ENCODE measurements at regions not wholly inside any gene's neighbourhood (a gene's known extent, or its start where the extent isn't known, plus 50 kb on each side); places are given as distances from the start of the nearest gene placed in this dataset.

DNA sequence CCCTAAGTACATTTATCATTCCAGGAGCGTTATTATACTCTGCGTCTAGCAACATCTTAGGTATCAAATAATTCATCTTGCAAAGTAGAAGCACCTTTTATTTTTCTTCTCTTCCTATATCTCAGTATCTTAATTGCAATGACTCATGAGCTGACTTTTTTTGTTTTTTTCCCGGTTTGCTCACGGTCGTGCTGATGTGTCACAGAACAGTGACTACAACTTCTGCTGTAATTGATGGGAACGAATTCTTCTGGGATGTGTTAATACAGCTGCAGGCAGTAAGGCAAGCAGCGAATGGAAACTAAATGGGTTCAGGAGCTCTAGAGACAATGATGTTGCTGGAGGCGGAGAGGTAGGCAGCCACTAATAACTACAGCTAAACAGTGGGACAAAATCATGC is 89.8 kb upstream of the TMPRSS15 start:
- Histone ChIP-seq H2AFZ (ENCODE audit: low read length) (no peak overlapping the region), H2BK120ac (ENCODE audit: low read depth, low read length) (no peak overlapping the region), H3K4me3 (ENCODE audit: low read length in 2 of 2) (no peak overlapping the region), H3K9me3 (replicated peaks in 1 of 2; ENCODE audit: control insufficient read depth in 2 of 2, insufficient read depth in 1 of 2, low read depth in 1 of 2, low read length in 2 of 2) (no peaks in the 10 kb centered on the region), H3K9ac (ENCODE audit: low read depth, low read length, poor library complexity) (no peak overlapping the region), H3K23ac (ENCODE audit: low read depth, low read length, poor library complexity) (no peak overlapping the region), H3K79me1 (ENCODE audit: low read depth, low read length) (no peaks in the 10 kb centered on the region), H3K36me3 (replicated peaks in 1 of 2; ENCODE audit: control insufficient read depth in 2 of 2, insufficient read depth in 2 of 2, low read length in 2 of 2) (no peaks in the 10 kb centered on the region), H3K14ac (ENCODE audit: low read length) (no peak overlapping the region), H2AK5ac (ENCODE audit: low read depth, low read length) (no peak overlapping the region), H4K91ac (ENCODE audit: low read depth, low read length, poor library complexity) (no peak overlapping the region), H3K4me1 (ENCODE audit: control insufficient read depth in 2 of 2, insufficient read depth in 1 of 2, low read depth in 1 of 2, low read length in 2 of 2) (no peaks in the 10 kb centered on the region), H3K27me3 (ENCODE audit: control insufficient read depth in 3 of 3, insufficient read depth in 3 of 3, low read depth in 1 of 3, low read length in 3 of 3) (peaks cover 0 to 5% (median 0%) of the 10 kb centered on the region in 3 experiments), H2BK5ac (ENCODE audit: low read length) (no peak overlapping the region), H4K8ac (ENCODE audit: low read depth, low read length) (no peak overlapping the region), H3K18ac (ENCODE audit: low read length) (no peak overlapping the region), H3K27ac (replicated peaks; ENCODE audit: low read length) (no peak overlapping the region), H3K4me2 (ENCODE audit: insufficient read depth, low read length, poor library complexity, severe bottlenecking) (no peak overlapping the region), H2BK15ac (ENCODE audit: low read length) (no peak overlapping the region), H3K4ac (ENCODE audit: low read length) (no peak overlapping the region), H2BK12ac (ENCODE audit: low read length) (no peak overlapping the region)
- WGBS, 2 donors (ENCODE audit: extremely low coverage in 2 of 2, insufficient read length in 2 of 2, insufficient replicate concordance in 1 of 2), result no CpG with 5 or more reads among the region's 8 CpGs
- no peak for DNase-seq (ENCODE audit: low spot score)

DNA sequence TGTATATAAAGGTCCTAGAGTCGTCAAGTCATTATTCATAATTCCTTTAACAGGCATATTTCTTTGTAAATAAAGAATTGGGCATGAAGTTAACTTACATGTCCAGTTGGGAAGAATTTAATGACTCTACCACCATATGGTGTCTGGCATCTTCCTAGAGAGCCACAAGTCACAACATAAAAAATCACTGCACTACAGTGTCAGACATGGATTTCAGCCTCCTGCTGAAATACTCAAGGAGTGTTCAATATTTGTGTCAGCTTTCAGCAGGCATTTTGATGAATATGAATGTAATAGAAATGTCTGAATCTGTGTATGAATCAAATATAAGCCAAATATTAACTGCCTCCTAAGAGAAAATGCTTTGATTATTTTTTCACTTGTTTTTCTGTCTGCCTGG is 91.9 kb upstream of the TMPRSS15 start:
- no peak overlapping the region for H2AK5ac ChIP-seq (ENCODE audit: low read depth, low read length)
- H3K23ac ChIP-seq (ENCODE audit: low read depth, low read length, poor library complexity), result no peak overlapping the region
- no peak overlapping the region for H2AFZ ChIP-seq (ENCODE audit: low read length)
- H3K4ac ChIP-seq (ENCODE audit: low read length), result no peak overlapping the region
- no peak overlapping the region for H4K8ac ChIP-seq (ENCODE audit: low read depth, low read length)
- no peak overlapping the region for H4K91ac ChIP-seq (ENCODE audit: low read depth, low read length, poor library complexity)
- no peak overlapping the region for H2BK120ac ChIP-seq (ENCODE audit: low read depth, low read length)
- no peaks in the 10 kb centered on the region for H3K9me3 ChIP-seq (replicated peaks in 1 of 2; ENCODE audit: control insufficient read depth in 2 of 2, insufficient read depth in 1 of 2, low read depth in 1 of 2, low read length in 2 of 2)
- no peaks in the 10 kb centered on the region for H3K36me3 ChIP-seq (replicated peaks in 1 of 2; ENCODE audit: control insufficient read depth in 2 of 2, insufficient read depth in 2 of 2, low read length in 2 of 2)
- no peaks in the 10 kb centered on the region for H3K79me1 ChIP-seq (ENCODE audit: low read depth, low read length)
- no CpG with 5 or more reads among the region's 1 CpG for WGBS, 2 donors (ENCODE audit: extremely low coverage in 2 of 2, insufficient read length in 2 of 2, insufficient replicate concordance in 1 of 2)
- H2BK5ac ChIP-seq (ENCODE audit: low read length), result no peak overlapping the region
- DNase-seq (ENCODE audit: low spot score), result no peak
- H3K9ac ChIP-seq (ENCODE audit: low read depth, low read length, poor library complexity), result no peak overlapping the region
- no peak overlapping the region for H3K4me3 ChIP-seq (ENCODE audit: low read length in 2 of 2)
- H3K18ac ChIP-seq (ENCODE audit: low read length), result no peak overlapping the region
- H2BK12ac ChIP-seq (ENCODE audit: low read length), result no peak overlapping the region
- no peak overlapping the region for H3K27ac ChIP-seq (replicated peaks; ENCODE audit: low read length)
- no peaks in the 10 kb centered on the region for H3K4me1 ChIP-seq (ENCODE audit: control insufficient read depth in 2 of 2, insufficient read depth in 1 of 2, low read depth in 1 of 2, low read length in 2 of 2)
- no peak overlapping the region for H3K4me2 ChIP-seq (ENCODE audit: insufficient read depth, low read length, poor library complexity, severe bottlenecking)
- H2BK15ac ChIP-seq (ENCODE audit: low read length), result no peak overlapping the region
- no peaks in the 10 kb centered on the region for H3K27me3 ChIP-seq (ENCODE audit: control insufficient read depth in 3 of 3, insufficient read depth in 3 of 3, low read depth in 1 of 3, low read length in 3 of 3)
- H3K14ac ChIP-seq (ENCODE audit: low read length), result no peak overlapping the region

DNA sequence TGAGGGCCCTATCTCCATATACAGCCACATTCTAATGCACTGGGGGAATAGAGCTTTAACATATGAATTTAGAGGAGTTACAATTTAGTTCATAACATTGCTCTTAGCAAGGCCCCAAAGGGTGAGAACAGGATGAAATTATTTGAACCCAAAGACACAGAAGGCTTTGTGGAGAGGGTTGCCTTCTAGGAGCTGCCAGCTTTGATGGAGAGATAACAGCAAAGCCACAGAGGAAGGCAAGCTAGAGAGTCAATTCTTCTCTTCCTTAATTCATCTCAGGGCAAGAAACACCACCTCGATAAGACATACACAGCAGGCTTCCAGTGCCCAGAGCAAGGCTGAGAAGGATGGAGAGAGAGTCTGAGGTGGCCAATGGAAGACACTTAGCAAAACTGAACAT is 94.8 kb upstream of the TMPRSS15 start:
- H3K14ac ChIP-seq (ENCODE audit: low read length), result no peak overlapping the region

DNA sequence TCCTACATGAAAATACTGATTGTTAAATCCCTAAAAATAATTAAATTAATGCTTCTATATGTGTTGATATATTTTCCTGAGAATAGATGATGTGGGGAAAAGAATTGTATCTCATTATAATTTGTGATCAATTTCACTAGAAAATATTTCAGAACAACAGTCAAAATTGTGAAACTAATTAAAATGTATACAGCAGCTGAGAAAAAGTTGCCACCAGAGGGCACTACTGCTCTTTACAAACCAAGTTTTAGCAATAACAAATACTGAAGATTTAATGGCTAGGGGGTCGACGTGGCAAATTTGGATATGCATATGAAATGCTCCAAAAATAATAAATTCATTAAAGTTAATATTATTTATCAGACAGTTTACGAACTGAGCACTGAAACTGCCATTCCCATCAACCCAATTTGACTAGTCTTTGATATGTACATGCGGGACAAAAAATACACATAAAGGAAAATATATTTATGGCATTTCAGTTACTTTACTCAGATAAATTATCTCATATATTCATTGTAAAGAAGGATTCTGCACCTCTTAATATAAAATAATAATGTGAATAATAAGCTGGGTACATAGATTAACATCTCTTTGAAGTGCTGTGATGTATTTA is 96.3 kb upstream of the TMPRSS15 start:
- Histone ChIP-seq H3K27me3 (ENCODE audit: control insufficient read depth in 3 of 3, insufficient read depth in 3 of 3, low read depth in 1 of 3, low read length in 3 of 3) (no peaks in the 10 kb centered on the region), H2AK5ac (ENCODE audit: low read depth, low read length) (no peak overlapping the region), H2BK15ac (ENCODE audit: low read length) (no peak overlapping the region), H3K23ac (ENCODE audit: low read depth, low read length, poor library complexity) (no peak overlapping the region), H4K91ac (ENCODE audit: low read depth, low read length, poor library complexity) (no peak overlapping the region), H3K4me1 (ENCODE audit: control insufficient read depth in 2 of 2, insufficient read depth in 1 of 2, low read depth in 1 of 2, low read length in 2 of 2) (no peaks in the 10 kb centered on the region), H4K8ac (ENCODE audit: low read depth, low read length) (no peak overlapping the region), H3K27ac (replicated peaks; ENCODE audit: low read length) (no peak overlapping the region), H3K18ac (ENCODE audit: low read length) (no peak overlapping the region), H2BK12ac (ENCODE audit: low read length) (no peak overlapping the region), H3K9me3 (replicated peaks in 1 of 2; ENCODE audit: control insufficient read depth in 2 of 2, insufficient read depth in 1 of 2, low read depth in 1 of 2, low read length in 2 of 2) (no peaks in the 10 kb centered on the region), H3K4ac (ENCODE audit: low read length) (no peak overlapping the region), H3K14ac (ENCODE audit: low read length) (no peak overlapping the region), H2BK120ac (ENCODE audit: low read depth, low read length) (no peak overlapping the region), H2BK5ac (ENCODE audit: low read length) (no peak overlapping the region), H3K79me1 (ENCODE audit: low read depth, low read length) (no peaks in the 10 kb centered on the region), H2AFZ (ENCODE audit: low read length) (no peak overlapping the region), H3K9ac (ENCODE audit: low read depth, low read length, poor library complexity) (no peak overlapping the region), H3K4me3 (ENCODE audit: low read length in 2 of 2) (no peak overlapping the region), H3K36me3 (replicated peaks in 1 of 2; ENCODE audit: control insufficient read depth in 2 of 2, insufficient read depth in 2 of 2, low read length in 2 of 2) (no peaks in the 10 kb centered on the region), H3K4me2 (ENCODE audit: insufficient read depth, low read length, poor library complexity, severe bottlenecking) (no peak overlapping the region)
- peak; percentile 56 for DNase-seq (ENCODE audit: low spot score)
- no CpG with 5 or more reads among the region's 4 CpGs for WGBS, 2 donors (ENCODE audit: extremely low coverage in 2 of 2, insufficient read length in 2 of 2, insufficient replicate concordance in 1 of 2)

More for the DNA sequence above, 94.8 kb upstream of the TMPRSS15 start:
- H3K79me1 ChIP-seq (ENCODE audit: low read depth, low read length), result no peaks in the 10 kb centered on the region
- H2BK15ac ChIP-seq (ENCODE audit: low read length), result no peak overlapping the region
- H3K4me2 ChIP-seq (ENCODE audit: insufficient read depth, low read length, poor library complexity, severe bottlenecking), result no peak overlapping the region
- WGBS, 2 donors (ENCODE audit: extremely low coverage in 2 of 2, insufficient read length in 2 of 2, insufficient replicate concordance in 1 of 2), result no CpG with 5 or more reads among the region's 1 CpG
- H3K23ac ChIP-seq (ENCODE audit: low read depth, low read length, poor library complexity), result no peak overlapping the region
- H2BK5ac ChIP-seq (ENCODE audit: low read length), result no peak overlapping the region
- DNase-seq (ENCODE audit: low spot score), result no peak
- no peak overlapping the region for H4K91ac ChIP-seq (ENCODE audit: low read depth, low read length, poor library complexity)
- H3K4me1 ChIP-seq (ENCODE audit: control insufficient read depth in 2 of 2, insufficient read depth in 1 of 2, low read depth in 1 of 2, low read length in 2 of 2), result no peaks in the 10 kb centered on the region
- H4K8ac ChIP-seq (ENCODE audit: low read depth, low read length), result no peak overlapping the region
- H3K18ac ChIP-seq (ENCODE audit: low read length), result no peak overlapping the region
- no peak overlapping the region for H3K4me3 ChIP-seq (ENCODE audit: low read length in 2 of 2)
- no peak overlapping the region for H3K4ac ChIP-seq (ENCODE audit: low read length)
- no peaks in the 10 kb centered on the region for H3K27me3 ChIP-seq (ENCODE audit: control insufficient read depth in 3 of 3, insufficient read depth in 3 of 3, low read depth in 1 of 3, low read length in 3 of 3)
- H2AK5ac ChIP-seq (ENCODE audit: low read depth, low read length), result no peak overlapping the region
- H2BK120ac ChIP-seq (ENCODE audit: low read depth, low read length), result no peak overlapping the region
- H3K27ac ChIP-seq (replicated peaks; ENCODE audit: low read length), result no peak overlapping the region
- H3K9ac ChIP-seq (ENCODE audit: low read depth, low read length, poor library complexity), result no peak overlapping the region
- H3K9me3 ChIP-seq (replicated peaks in 1 of 2; ENCODE audit: control insufficient read depth in 2 of 2, insufficient read depth in 1 of 2, low read depth in 1 of 2, low read length in 2 of 2), result no peaks in the 10 kb centered on the region
- no peak overlapping the region for H2BK12ac ChIP-seq (ENCODE audit: low read length)
- no peaks in the 10 kb centered on the region for H3K36me3 ChIP-seq (replicated peaks in 1 of 2; ENCODE audit: control insufficient read depth in 2 of 2, insufficient read depth in 2 of 2, low read length in 2 of 2)
- no peak overlapping the region for H2AFZ ChIP-seq (ENCODE audit: low read length)

Data from neuronal stem cell (in vitro differentiated cells).